GM18873 (cell line): ENCODE measurements at regions not wholly inside any gene's neighbourhood (a gene's known extent, or its start where the extent isn't known, plus 50 kb on each side); places are given as distances from the start of the nearest gene placed in this dataset.
"Not testable (repeated sequence)": the region's sequence is repeated elsewhere in the genome, so short reads cannot be mapped to it uniquely, and the experiment has no call there.

Source experiments
- ATAC-seq: cut with Tn5 transposase; IDR thresholded peaks from one replicate; pipeline ENCODE4 v1.9.1; 2021; ENCODE audit warnings: mild to moderate bottlenecking, moderate library complexity, moderate number of reproducible peaks; ENCODE audit not compliant: unreplicated experiment, low FRiP score

DNA sequence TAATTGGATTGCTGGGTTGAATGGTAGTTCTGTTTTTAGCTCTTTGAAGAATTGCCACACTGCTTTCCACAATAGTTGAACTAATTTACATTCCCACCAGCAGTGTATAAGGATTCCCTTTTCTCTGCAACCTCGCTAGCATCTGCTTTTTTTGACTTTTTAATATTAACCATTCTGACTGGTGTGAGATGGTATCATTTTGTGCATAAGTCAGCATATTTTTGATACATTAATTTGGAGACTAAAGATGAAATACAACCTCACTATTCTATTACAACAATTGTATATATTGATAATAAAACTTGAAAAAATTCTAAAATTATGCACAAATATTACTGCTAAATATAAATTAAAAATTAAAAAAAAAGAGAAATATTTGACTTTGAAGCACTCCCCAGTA, 350.9 kb downstream of the SPIN4 start:
- ATAC-seq = not testable (repeated sequence)
